BLaER1 (cell line): ENCODE measurements at regions not wholly inside any gene's neighbourhood (a gene's known extent, or its start where the extent isn't known, plus 50 kb on each side); places are given as distances from the start of the nearest gene placed in this dataset.

Experiments used
- H3K27ac ChIP-seq: shearing (Covaris generic); formaldehyde crosslinking; 2 replicates; pipeline ENCODE4 v1.8.1; 2022
- H3K27me3 ChIP-seq: shearing (Covaris generic); formaldehyde crosslinking; 2 replicates; pipeline ENCODE4 v1.8.1; 2022
- H3K36me3 ChIP-seq: shearing (Covaris generic); formaldehyde crosslinking; 2 replicates; pipeline ENCODE4 v1.8.1; 2022
- H3K4me1 ChIP-seq: shearing (Covaris generic); formaldehyde crosslinking; 2 replicates; pipeline ENCODE4 v1.8.1; 2022
- H3K4me2 ChIP-seq: shearing (Covaris generic); formaldehyde crosslinking; 2 replicates; pipeline ENCODE4 v1.8.1; 2022
- H3K4me3 ChIP-seq: shearing (Covaris generic); formaldehyde crosslinking; 2 replicates; pipeline ENCODE4 v1.8.1; 2022
- H3K9ac ChIP-seq: shearing (Covaris generic); formaldehyde crosslinking; 2 replicates; pipeline ENCODE4 v1.8.1; 2022
- H3K9me3 ChIP-seq: shearing (Covaris generic); formaldehyde crosslinking; 2 replicates; pipeline ENCODE4 v1.8.1; 2022
- H4K20me1 ChIP-seq: shearing (Covaris generic); formaldehyde crosslinking; 2 replicates; pipeline ENCODE4 v1.8.1; 2022
- Cebpa-rat ChIP-seq: shearing (Covaris generic); IDR thresholded peaks from 2 replicates; pipeline ENCODE4 v1.8.1; 2022

DNA sequence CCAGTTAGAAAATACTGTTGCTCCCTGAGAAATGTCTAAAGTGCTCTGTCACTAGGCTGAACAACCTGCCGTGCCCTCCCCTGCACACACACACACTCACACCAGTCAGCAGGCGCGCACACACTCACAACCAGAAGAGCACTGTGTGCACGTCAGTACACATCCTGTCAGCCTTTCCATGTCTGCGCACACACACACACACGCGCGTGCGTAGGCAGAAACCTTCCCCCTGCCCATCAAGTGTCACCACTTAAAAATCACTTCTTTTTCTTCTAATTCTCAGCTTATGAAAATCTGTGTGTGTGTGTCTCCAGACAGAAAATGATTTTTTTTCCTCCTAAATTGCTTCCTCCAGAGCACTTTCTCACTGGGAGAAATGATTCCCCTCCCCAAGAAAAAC is 100.3 kb downstream of the EDN3 start:
- no peak overlapping the region for H3K4me3 ChIP-seq
- peaks cover 38% of the 10 kb centered on the region for H3K4me1 ChIP-seq
- TF ChIP-seq Cebpa-rat, result no peak
- no peak overlapping the region for H3K9ac ChIP-seq
- peaks cover 19% of the 10 kb centered on the region; the same call in 1 of the 2 replicates for H3K27me3 ChIP-seq
- H4K20me1 ChIP-seq, result no peaks in the 10 kb centered on the region
- H3K36me3 ChIP-seq, result no peaks in the 10 kb centered on the region
- no peak overlapping the region for H3K4me2 ChIP-seq
- H3K9me3 ChIP-seq, result no peaks in the 10 kb centered on the region
- no peak overlapping the region for H3K27ac ChIP-seq

DNA sequence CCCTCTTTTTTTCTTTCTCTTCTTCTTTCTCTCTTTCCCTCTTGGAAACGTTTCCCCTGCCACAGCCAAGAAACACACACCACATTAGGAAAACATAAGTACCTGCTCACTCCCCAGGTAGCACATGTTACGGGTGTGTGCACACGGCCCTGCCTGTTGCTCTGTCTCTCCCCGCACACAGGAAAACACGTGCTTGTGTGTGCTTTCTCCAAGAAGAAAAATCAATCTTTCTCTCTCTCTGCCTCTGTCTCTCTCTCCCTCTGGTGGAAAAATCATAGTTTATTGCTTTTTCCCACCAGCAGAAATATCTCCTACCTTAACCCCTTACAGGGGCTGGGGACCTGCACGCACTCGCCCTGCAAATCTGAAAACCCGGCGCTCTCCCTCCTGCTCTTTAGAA is 102.3 kb downstream of the EDN3 start:
- Histone ChIP-seq H3K9me3 (no peaks in the 10 kb centered on the region), H3K27ac (no peak overlapping the region), H3K36me3 (no peaks in the 10 kb centered on the region), H4K20me1 (no peaks in the 10 kb centered on the region), H3K4me2 (peak overlapping the region; percentile 95), H3K4me1 (peaks cover 38% of the 10 kb centered on the region), H3K4me3 (no peak overlapping the region), H3K27me3 (peaks cover 19% of the 10 kb centered on the region; the same call in 1 of the 2 replicates), H3K9ac (no peak overlapping the region)
- no peak for TF ChIP-seq Cebpa-rat

DNA sequence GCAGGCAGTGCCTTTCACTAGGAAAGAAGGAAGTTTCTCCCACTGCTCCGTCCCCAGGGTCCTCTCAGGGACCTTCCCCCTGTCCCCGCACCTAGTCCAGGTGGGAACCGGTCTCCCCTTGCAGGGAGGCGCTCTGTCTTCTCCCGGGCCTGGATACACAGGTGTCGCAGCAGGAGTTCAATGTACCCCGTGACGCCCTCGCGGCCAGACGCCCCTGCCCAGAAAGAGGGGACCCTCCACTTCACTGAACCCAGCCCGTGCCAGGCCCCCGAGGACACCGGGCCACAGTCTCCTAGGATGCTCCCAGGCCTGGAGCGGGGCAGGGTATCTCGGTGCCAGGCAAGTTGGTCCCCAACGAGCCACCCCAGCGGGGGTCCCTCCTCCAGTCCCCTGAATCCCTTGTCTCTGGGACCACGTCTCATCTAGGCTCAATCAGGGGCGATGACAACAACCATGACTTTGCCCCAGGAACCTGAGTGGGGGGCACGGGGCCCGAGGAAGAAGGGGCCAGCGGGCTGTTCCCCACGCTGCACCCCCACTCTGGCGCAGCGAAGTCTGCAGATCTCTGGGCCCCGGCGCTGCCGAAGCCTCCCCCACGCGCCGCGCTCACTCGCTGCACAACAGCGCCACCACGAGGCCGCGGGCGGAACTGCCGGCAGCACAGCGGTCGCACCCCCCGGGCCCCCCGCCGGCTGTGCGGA is 103.0 kb downstream of the EDN3 start:
- H3K4me3 ChIP-seq, result peak overlapping the region; percentile 58

GRCh38 chr20:59403962-59404314 is 103.5 kb downstream of the EDN3 start:
- peak overlapping the region; percentile 95 for H3K4me2 ChIP-seq
- H3K27me3 ChIP-seq, result peaks cover 19% of the 10 kb centered on the region; the same call in 1 of the 2 replicates
- no peak for TF ChIP-seq Cebpa-rat
- H3K27ac ChIP-seq, result no peak overlapping the region
- H3K4me3 ChIP-seq, result peak overlapping the region; percentile 58
- H3K36me3 ChIP-seq, result no peaks in the 10 kb centered on the region
- H3K9ac ChIP-seq, result peak overlapping the region; percentile 26; the same call in 1 of the 2 replicates
- no peaks in the 10 kb centered on the region for H3K9me3 ChIP-seq
- peaks cover 25% of the 10 kb centered on the region for H3K4me1 ChIP-seq
- H4K20me1 ChIP-seq, result no peaks in the 10 kb centered on the region

More for the DNA sequence above, 103.0 kb downstream of the EDN3 start:
- Histone ChIP-seq H3K9ac (peak overlapping the region; percentile 26; the same call in 1 of the 2 replicates), H3K36me3 (no peaks in the 10 kb centered on the region), H4K20me1 (no peaks in the 10 kb centered on the region), H3K9me3 (no peaks in the 10 kb centered on the region), H3K4me1 (peaks cover 30% of the 10 kb centered on the region), H3K27ac (no peak overlapping the region), H3K27me3 (peaks cover 19% of the 10 kb centered on the region; the same call in 1 of the 2 replicates), H3K4me2 (peak overlapping the region; percentile 95)
- no peak for TF ChIP-seq Cebpa-rat

DNA sequence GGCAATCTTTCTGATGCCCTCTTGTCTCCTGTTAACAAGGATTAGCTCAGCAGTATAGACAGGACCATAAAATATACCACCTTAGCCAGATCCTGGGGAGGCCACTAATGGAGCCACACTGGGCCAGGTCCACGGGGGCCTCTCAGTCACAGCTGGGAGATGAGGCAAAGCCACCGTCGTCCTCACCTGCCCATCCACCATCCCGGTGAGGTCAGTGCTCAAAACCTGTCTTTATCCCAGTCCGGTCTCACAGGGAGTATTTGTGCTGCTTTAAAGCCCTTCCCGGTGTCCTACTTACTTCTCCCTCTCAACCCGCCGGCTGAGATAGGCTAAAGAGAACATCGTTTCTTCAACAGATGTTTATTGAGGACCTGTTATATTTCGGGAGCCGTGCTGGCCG is 104.3 kb downstream of the EDN3 start:
- Histone ChIP-seq H4K20me1 (no peaks in the 10 kb centered on the region), H3K4me2 (no peak overlapping the region), H3K27ac (no peak overlapping the region), H3K36me3 (no peaks in the 10 kb centered on the region), H3K9me3 (no peaks in the 10 kb centered on the region), H3K27me3 (peaks cover 16% of the 10 kb centered on the region; the same call in 1 of the 2 replicates), H3K4me3 (no peak overlapping the region), H3K4me1 (peaks cover 20% of the 10 kb centered on the region), H3K9ac (no peak overlapping the region)
- TF ChIP-seq Cebpa-rat, result no peak

DNA sequence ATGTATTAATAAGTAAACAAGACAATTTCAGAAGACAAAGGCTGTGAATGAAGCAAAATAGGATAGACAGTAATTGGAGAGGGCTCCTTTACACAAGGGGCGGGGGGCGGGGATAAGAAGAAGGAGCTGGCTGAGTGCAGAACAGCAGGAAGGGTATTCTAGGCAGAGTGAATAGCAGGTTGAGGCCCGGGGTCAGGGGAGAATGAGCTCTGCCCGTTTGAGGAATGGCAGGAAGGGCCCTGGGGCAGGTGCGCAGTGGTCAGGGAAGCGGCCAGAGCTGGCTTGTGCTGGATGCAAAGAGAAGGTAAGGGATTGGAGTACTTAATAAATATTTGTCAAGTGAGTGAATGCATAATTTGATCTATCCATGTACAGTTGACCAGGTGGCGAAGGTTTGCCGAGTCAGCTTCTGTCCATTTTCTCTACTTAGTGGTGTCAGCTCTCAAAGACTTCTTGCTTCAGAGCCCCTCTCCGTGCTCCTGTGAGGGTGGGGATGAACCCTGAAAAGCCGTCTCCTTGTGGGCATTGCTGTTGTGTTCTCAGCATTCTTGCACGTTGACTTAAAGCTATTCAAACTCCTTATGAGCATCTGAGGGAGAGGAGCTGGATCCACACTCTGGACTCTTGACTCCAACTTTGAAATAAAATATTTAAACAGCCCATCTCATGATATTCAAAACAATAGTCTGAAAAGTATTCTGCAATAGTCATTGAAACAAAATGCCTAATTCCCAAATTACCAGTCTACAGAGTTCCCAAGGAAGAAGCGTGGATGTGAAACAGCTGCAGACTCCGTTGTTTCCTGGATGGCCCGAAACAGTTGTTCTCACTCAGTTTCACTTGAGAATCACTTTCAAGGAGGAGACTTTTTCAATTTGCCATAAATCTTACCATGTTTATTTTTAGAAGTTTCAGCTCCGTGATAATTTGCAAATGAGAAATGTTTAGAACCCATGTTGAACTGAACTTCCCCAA is 105.1 kb downstream of the EDN3 start:
- Histone ChIP-seq H3K4me2 (no peak overlapping the region), H3K27me3 (peaks cover 16% of the 10 kb centered on the region; the same call in 1 of the 2 replicates), H3K27ac (no peak overlapping the region), H3K9me3 (no peaks in the 10 kb centered on the region), H3K9ac (no peak overlapping the region), H4K20me1 (no peaks in the 10 kb centered on the region), H3K36me3 (no peaks in the 10 kb centered on the region), H3K4me1 (peaks cover 20% of the 10 kb centered on the region), H3K4me3 (no peak overlapping the region)
- no peak for TF ChIP-seq Cebpa-rat

DNA sequence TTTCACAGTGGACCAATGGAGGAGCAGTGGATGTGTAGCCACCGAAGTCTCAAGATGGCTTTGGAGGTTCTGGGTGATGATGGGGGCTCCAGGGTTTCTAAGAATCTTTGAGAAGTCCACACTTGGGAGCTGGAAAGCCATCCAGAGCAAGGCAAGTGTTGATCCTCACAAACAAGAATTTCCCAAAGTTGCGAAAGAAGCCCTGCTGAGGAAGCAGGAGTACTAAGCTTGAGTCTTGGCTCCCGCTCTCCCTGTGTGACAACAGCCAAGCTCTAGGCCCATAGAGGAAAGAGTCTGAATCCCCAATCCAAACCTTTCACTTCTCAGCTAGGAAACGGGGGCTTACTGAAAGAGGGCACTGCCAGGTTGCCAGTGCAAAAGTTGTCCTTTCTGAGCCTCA is 106.0 kb downstream of the EDN3 start:
- peaks cover 15% of the 10 kb centered on the region; the same call in 1 of the 2 replicates for H3K27me3 ChIP-seq
- H4K20me1 ChIP-seq, result no peaks in the 10 kb centered on the region
- no peaks in the 10 kb centered on the region for H3K9me3 ChIP-seq
- no peak overlapping the region for H3K4me2 ChIP-seq
- H3K4me3 ChIP-seq, result no peak overlapping the region
- no peaks in the 10 kb centered on the region for H3K36me3 ChIP-seq
- H3K27ac ChIP-seq, result no peak overlapping the region
- H3K4me1 ChIP-seq, result peaks cover 20% of the 10 kb centered on the region
- no peak overlapping the region for H3K9ac ChIP-seq
- TF ChIP-seq Cebpa-rat, result no peak

DNA sequence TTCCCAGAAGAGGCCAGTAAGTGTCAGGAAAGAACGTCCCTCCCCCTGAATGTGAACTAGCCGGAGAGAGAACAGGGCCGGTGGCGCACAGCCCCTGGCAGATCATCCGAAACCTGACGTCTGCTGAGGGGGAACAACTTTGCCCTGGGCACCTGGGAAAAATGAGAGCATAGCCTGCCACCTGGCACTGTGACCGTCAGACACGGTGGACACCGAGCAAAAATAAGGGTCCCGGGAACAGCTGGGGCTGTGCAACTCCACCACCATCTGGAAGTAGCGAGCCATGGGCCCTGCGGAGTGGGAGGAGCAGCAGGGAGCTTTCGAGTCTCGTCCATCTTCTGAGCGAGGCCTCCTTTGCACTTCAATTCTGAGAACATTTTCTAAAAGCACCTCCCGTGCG is 110.8 kb downstream of the EDN3 start:
- Histone ChIP-seq H3K4me3 (no peak overlapping the region), H3K9me3 (no peaks in the 10 kb centered on the region), H4K20me1 (no peaks in the 10 kb centered on the region), H3K36me3 (no peaks in the 10 kb centered on the region), H3K27ac (no peak overlapping the region), H3K4me1 (no peaks in the 10 kb centered on the region), H3K4me2 (no peak overlapping the region), H3K27me3 (no peaks in the 10 kb centered on the region), H3K9ac (no peak overlapping the region)
- TF ChIP-seq Cebpa-rat, result no peak

DNA sequence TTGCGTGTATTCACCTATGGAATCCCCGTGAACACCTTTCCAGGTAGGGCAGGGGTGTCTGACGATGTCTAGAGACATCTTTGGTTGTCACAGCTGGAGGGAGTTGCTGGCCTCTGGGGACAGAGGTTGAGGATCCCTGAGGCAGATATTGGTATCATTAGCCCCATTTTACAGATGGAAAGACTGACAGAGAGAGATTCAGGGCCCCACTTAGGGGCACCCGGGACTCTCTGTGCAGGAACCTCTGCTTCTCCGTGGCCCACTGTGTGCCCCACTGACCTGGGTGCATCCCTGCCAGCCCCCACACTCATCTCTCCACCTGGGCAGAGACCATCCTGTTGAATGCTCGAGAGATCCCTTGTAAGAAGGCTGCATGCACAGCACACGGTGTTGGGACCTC is 111.2 kb downstream of the EDN3 start:
- Histone ChIP-seq H3K9ac (no peak overlapping the region), H3K36me3 (no peaks in the 10 kb centered on the region), H3K4me1 (no peaks in the 10 kb centered on the region), H3K27ac (no peak overlapping the region), H4K20me1 (no peaks in the 10 kb centered on the region), H3K27me3 (no peaks in the 10 kb centered on the region), H3K9me3 (no peaks in the 10 kb centered on the region), H3K4me2 (no peak overlapping the region), H3K4me3 (no peak overlapping the region)
- TF ChIP-seq Cebpa-rat, result no peak

DNA sequence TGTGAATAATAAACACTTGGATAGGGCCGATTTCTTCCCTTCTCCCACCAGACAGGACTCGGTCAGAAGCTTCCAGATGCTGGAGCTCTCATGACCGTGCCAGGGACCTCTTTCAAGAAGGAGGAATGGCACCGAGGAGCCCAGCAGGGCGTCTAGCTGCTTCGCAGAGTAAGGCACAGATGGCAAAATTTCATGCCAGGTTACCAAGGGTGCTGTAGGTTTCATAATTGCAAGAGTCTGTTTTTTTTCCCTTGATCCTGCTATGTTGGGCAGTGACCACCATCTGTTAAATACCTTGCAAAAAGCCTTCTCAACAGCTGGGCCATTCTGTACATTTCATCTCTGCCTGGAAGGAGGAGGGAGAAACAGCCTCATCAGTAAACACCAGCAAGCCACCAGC is 111.8 kb downstream of the EDN3 start:
- no peak for TF ChIP-seq Cebpa-rat
- Histone ChIP-seq H4K20me1 (no peaks in the 10 kb centered on the region), H3K4me1 (no peaks in the 10 kb centered on the region), H3K9me3 (no peaks in the 10 kb centered on the region), H3K9ac (no peak overlapping the region), H3K4me3 (no peak overlapping the region), H3K36me3 (no peaks in the 10 kb centered on the region), H3K27me3 (no peaks in the 10 kb centered on the region), H3K4me2 (no peak overlapping the region), H3K27ac (no peak overlapping the region)
